ENCODE measurements at regions not wholly inside any gene's neighbourhood (a gene's known extent, or its start where the extent isn't known, plus 50 kb on each side); places are given as distances from the start of the nearest gene placed in this dataset.

DNA sequence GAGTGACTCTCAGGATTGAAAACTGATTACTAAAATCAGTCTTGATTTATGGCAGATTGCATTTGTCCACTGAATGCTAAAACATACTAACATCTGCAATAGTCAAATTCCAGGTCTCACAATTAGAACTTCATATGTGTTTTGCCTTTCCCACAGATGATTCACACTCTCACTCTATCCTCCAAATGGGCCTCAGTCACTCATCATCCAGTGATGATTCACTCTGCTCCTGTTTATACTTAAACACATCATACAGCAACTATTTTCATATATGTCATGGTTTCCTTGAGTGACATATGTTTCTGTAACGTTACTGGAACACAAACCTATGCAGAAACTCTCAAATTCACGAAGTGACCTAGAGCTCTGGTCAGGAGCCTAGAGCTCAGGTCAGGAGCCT lies 512.9 kb downstream of the HINT1 start:
- TF ChIP-seq, protein P1, sequence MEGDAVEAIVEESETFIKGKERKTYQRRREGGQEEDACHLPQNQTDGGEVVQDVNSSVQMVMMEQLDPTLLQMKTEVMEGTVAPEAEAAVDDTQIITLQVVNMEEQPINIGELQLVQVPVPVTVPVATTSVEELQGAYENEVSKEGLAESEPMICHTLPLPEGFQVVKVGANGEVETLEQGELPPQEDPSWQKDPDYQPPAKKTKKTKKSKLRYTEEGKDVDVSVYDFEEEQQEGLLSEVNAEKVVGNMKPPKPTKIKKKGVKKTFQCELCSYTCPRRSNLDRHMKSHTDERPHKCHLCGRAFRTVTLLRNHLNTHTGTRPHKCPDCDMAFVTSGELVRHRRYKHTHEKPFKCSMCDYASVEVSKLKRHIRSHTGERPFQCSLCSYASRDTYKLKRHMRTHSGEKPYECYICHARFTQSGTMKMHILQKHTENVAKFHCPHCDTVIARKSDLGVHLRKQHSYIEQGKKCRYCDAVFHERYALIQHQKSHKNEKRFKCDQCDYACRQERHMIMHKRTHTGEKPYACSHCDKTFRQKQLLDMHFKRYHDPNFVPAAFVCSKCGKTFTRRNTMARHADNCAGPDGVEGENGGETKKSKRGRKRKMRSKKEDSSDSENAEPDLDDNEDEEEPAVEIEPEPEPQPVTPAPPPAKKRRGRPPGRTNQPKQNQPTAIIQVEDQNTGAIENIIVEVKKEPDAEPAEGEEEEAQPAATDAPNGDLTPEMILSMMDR (IDR thresholded peaks at IDR 0.05; ENCODE audit: control extremely low read depth in 1 of 3, insufficient read depth in 1 of 3, low read depth in 1 of 3, low read length in 3 of 3): no peak
- TF ChIP-seq GABPA (IDR thresholded peaks at IDR 0.05; ENCODE audit: borderline replicate concordance, insufficient read depth, low read length): no peak
- TF ChIP-seq, protein P2, sequence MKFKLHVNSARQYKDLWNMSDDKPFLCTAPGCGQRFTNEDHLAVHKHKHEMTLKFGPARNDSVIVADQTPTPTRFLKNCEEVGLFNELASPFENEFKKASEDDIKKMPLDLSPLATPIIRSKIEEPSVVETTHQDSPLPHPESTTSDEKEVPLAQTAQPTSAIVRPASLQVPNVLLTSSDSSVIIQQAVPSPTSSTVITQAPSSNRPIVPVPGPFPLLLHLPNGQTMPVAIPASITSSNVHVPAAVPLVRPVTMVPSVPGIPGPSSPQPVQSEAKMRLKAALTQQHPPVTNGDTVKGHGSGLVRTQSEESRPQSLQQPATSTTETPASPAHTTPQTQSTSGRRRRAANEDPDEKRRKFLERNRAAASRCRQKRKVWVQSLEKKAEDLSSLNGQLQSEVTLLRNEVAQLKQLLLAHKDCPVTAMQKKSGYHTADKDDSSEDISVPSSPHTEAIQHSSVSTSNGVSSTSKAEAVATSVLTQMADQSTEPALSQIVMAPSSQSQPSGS (IDR thresholded peaks at IDR 0.05; ENCODE audit: low read length): no peak
- no peak for TF ChIP-seq KDM5A (IDR thresholded peaks at IDR 0.05; ENCODE audit: low read length)
- no peak for TF ChIP-seq HDAC2 (IDR thresholded peaks at IDR 0.05; ENCODE audit: borderline replicate concordance in 1 of 2, low read depth in 2 of 2, low read length in 2 of 2)
- TF ChIP-seq, protein P3, sequence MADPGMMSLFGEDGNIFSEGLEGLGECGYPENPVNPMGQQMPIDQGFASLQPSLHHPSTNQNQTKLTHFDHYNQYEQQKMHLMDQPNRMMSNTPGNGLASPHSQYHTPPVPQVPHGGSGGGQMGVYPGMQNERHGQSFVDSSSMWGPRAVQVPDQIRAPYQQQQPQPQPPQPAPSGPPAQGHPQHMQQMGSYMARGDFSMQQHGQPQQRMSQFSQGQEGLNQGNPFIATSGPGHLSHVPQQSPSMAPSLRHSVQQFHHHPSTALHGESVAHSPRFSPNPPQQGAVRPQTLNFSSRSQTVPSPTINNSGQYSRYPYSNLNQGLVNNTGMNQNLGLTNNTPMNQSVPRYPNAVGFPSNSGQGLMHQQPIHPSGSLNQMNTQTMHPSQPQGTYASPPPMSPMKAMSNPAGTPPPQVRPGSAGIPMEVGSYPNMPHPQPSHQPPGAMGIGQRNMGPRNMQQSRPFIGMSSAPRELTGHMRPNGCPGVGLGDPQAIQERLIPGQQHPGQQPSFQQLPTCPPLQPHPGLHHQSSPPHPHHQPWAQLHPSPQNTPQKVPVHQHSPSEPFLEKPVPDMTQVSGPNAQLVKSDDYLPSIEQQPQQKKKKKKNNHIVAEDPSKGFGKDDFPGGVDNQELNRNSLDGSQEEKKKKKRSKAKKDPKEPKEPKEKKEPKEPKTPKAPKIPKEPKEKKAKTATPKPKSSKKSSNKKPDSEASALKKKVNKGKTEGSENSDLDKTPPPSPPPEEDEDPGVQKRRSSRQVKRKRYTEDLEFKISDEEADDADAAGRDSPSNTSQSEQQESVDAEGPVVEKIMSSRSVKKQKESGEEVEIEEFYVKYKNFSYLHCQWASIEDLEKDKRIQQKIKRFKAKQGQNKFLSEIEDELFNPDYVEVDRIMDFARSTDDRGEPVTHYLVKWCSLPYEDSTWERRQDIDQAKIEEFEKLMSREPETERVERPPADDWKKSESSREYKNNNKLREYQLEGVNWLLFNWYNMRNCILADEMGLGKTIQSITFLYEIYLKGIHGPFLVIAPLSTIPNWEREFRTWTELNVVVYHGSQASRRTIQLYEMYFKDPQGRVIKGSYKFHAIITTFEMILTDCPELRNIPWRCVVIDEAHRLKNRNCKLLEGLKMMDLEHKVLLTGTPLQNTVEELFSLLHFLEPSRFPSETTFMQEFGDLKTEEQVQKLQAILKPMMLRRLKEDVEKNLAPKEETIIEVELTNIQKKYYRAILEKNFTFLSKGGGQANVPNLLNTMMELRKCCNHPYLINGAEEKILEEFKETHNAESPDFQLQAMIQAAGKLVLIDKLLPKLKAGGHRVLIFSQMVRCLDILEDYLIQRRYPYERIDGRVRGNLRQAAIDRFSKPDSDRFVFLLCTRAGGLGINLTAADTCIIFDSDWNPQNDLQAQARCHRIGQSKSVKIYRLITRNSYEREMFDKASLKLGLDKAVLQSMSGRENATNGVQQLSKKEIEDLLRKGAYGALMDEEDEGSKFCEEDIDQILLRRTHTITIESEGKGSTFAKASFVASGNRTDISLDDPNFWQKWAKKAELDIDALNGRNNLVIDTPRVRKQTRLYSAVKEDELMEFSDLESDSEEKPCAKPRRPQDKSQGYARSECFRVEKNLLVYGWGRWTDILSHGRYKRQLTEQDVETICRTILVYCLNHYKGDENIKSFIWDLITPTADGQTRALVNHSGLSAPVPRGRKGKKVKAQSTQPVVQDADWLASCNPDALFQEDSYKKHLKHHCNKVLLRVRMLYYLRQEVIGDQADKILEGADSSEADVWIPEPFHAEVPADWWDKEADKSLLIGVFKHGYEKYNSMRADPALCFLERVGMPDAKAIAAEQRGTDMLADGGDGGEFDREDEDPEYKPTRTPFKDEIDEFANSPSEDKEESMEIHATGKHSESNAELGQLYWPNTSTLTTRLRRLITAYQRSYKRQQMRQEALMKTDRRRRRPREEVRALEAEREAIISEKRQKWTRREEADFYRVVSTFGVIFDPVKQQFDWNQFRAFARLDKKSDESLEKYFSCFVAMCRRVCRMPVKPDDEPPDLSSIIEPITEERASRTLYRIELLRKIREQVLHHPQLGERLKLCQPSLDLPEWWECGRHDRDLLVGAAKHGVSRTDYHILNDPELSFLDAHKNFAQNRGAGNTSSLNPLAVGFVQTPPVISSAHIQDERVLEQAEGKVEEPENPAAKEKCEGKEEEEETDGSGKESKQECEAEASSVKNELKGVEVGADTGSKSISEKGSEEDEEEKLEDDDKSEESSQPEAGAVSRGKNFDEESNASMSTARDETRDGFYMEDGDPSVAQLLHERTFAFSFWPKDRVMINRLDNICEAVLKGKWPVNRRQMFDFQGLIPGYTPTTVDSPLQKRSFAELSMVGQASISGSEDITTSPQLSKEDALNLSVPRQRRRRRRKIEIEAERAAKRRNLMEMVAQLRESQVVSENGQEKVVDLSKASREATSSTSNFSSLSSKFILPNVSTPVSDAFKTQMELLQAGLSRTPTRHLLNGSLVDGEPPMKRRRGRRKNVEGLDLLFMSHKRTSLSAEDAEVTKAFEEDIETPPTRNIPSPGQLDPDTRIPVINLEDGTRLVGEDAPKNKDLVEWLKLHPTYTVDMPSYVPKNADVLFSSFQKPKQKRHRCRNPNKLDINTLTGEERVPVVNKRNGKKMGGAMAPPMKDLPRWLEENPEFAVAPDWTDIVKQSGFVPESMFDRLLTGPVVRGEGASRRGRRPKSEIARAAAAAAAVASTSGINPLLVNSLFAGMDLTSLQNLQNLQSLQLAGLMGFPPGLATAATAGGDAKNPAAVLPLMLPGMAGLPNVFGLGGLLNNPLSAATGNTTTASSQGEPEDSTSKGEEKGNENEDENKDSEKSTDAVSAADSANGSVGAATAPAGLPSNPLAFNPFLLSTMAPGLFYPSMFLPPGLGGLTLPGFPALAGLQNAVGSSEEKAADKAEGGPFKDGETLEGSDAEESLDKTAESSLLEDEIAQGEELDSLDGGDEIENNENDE (IDR thresholded peaks at IDR 0.05; ENCODE audit: insufficient replicate concordance, low read length): no peak
- no peak for TF ChIP-seq BRCA1 (IDR thresholded peaks at IDR 0.05; ENCODE audit: low read depth, low read length)
- TF ChIP-seq CHD2 (IDR thresholded peaks at IDR 0.05; ENCODE audit: low read length): no peak
- TF ChIP-seq, protein P4, sequence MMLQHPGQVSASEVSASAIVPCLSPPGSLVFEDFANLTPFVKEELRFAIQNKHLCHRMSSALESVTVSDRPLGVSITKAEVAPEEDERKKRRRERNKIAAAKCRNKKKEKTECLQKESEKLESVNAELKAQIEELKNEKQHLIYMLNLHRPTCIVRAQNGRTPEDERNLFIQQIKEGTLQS (IDR thresholded peaks at IDR 0.05; ENCODE audit: insufficient read depth, low read depth, low read length): no peak

Data from H1 (cell line).